Effector memory CD4-positive, alpha-beta T cell (primary cell): ENCODE measurements at regions not wholly inside any gene's neighbourhood (a gene's known extent, or its start where the extent isn't known, plus 50 kb on each side); places are given as distances from the start of the nearest gene placed in this dataset.

Source experiments
- DNase-seq, 3 donors: peaks; one replicate each; pipeline ENCODE4 v3.0.0-alpha.2; 2020
- H3K27ac ChIP-seq: 2 replicates; pipeline ENCODE4 v1.7.0; 2013; ENCODE audit warnings: mild to moderate bottlenecking, low read length, moderate library complexity; ENCODE audit not compliant: insufficient read depth, poor library complexity, severe bottlenecking
- H3K27me3 ChIP-seq: replicated peaks from 2 replicates; pipeline ENCODE4 v1.7.0; 2013; ENCODE audit warnings: mild to moderate bottlenecking, low read length; ENCODE audit not compliant: insufficient read depth, control insufficient read depth, poor library complexity, severe bottlenecking
- H3K36me3 ChIP-seq: 2 replicates; pipeline ENCODE4 v1.7.0; 2013; ENCODE audit warnings: mild to moderate bottlenecking, low read length, moderate library complexity; ENCODE audit not compliant: control insufficient read depth, insufficient read depth
- H3K4me1 ChIP-seq: 2 replicates; pipeline ENCODE4 v1.7.0; 2013; ENCODE audit warnings: low read length, mild to moderate bottlenecking; ENCODE audit not compliant: control insufficient read depth, insufficient read depth, poor library complexity, severe bottlenecking
- H3K4me3 ChIP-seq: 2 replicates; pipeline ENCODE4 v1.7.0; 2013; ENCODE audit warnings: low read length, low read depth, mild to moderate bottlenecking; ENCODE audit not compliant: insufficient read depth, poor library complexity, severe bottlenecking
- H3K9me3 ChIP-seq: 2 replicates; pipeline ENCODE4 v1.7.0; 2013; ENCODE audit warnings: mild to moderate bottlenecking, low read length, moderate library complexity; ENCODE audit not compliant: control insufficient read depth

DNA sequence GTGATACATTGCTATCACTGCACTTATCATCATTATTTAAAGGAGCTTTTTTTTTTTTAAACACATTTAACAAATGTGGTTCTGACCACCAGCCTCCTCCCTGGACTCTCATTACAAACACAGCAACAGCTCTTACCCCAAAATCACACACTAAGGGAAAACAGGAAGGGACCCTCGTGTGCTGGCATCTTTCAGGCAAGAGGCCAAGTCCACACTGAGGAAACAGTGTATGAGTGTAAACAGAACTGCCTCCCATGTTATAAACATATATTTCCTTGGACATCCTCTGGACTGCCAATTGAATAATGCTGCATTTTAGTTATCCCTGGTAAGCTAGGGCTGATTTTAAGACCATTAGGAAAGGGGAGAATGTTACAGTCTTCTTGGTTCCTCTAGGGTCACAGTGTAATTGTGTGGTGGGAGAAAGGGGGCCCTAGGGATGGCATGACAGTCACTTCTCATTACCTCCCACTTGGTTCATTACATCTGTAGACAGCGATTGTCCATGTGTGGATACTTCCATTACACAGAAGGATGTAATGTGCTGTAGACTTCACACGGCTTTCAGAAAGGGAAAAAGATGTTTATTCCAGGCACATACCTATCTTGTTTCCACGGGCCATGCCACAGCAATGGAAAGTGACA lies 244.6 kb upstream of the TET2 start:
- Histone ChIP-seq H3K36me3 (no peaks in the 10 kb centered on the region), H3K4me1 (no peaks in the 10 kb centered on the region), H3K9me3 (no peaks in the 10 kb centered on the region), H3K27me3 (no peaks in the 10 kb centered on the region), H3K4me3 (no peak overlapping the region), H3K27ac (no peak overlapping the region)
- DNase-seq = no peak

DNA sequence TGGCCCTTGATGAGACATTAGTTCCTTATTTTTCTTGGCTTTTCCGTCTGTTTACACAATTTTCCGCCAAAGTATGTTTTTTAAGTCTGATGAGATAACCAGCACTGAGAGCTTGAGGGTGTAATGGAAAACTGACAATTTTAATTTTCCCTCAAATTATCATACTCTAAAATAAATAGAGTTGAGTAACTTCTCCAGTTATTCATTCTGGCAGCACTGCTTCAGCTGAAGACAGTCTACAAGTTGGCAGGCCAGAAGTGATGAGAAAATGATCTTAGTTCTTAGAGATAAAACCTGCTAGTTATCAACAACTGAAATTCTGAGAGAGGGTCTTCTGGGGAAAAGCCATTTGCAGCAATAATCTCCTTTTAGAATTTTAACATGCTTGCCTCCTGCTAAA lies 241.6 kb upstream of the TET2 start:
- Histone ChIP-seq H3K4me1 (no peaks in the 10 kb centered on the region), H3K27me3 (no peaks in the 10 kb centered on the region), H3K9me3 (no peaks in the 10 kb centered on the region), H3K36me3 (no peaks in the 10 kb centered on the region), H3K27ac (no peak overlapping the region), H3K4me3 (no peak overlapping the region)
- no peak for DNase-seq

DNA sequence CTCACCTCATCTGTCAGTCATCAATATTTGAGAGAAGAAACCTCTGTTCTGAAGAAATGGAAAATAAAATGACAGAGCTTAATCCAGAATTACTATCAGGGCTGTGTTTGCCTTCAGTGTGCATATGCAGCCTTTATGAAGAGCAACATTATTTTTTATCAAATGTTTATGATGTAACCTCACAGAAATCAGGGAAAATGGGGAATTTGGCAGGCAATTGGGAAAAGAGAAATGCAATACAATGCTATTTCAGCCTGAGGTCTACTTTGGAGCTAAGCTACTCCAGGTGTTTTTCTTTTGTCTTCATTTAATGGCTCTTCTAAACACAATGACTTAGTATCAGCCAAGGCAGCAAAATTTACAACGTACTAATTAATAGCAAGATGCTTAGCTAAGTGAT lies 241.1 kb upstream of the TET2 start:
- Histone ChIP-seq H3K9me3 (no peaks in the 10 kb centered on the region), H3K27ac (no peak overlapping the region), H3K4me1 (no peaks in the 10 kb centered on the region), H3K27me3 (no peaks in the 10 kb centered on the region), H3K36me3 (no peaks in the 10 kb centered on the region), H3K4me3 (no peak overlapping the region)
- DNase-seq = no peak

DNA sequence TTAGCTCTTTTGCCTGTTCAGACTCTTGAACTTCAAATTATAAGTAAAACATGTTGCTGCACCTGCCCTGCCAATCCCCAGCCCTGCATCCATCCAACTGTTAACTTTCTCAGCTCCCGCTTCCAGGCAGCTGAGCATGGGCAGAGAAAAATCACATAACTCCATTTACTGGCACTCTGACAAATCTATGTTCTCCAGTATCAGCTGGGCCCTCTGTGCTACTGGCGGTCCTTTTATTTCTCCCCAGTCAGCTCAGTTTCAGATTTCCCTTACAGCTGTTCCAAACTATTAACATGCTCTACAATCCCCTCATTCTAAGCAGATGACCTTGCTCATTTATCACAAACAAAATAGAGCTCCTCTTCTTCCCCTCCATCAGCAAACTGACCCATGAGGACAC lies 240.4 kb upstream of the TET2 start:
- no peaks in the 10 kb centered on the region for H3K9me3 ChIP-seq
- no peaks in the 10 kb centered on the region for H3K4me1 ChIP-seq
- H3K27me3 ChIP-seq = no peaks in the 10 kb centered on the region
- H3K4me3 ChIP-seq = no peak overlapping the region
- no peaks in the 10 kb centered on the region for H3K36me3 ChIP-seq
- H3K27ac ChIP-seq = no peak overlapping the region
- no peak for DNase-seq

DNA sequence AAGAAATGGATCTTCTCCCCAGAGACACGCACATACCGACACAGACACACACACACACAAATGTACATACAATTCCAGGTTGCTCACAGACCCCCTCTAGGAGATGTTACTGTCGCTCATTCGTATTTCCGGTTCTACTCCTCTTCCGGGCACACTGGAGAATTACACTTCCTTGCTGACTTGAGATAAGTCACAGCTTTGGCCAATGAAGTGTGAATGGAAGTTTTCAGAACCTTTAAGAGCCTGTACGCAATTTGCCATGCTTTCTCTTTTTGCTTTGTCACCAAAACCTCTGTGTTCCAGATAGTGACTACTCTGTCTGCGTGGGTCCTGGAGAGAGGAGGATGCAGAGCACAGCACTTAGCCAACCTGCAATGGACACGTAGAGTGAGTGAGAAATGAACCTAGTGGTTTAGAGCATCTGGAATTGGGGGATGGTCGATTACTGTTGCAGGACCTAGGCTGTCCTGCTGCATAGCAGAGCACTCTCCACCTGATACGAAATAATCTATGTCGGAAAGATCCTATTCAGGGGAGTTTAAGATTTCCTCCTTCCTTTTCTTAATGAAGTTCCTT lies 239.5 kb upstream of the TET2 start:
- H3K27ac ChIP-seq = no peak overlapping the region
- no peaks in the 10 kb centered on the region for H3K27me3 ChIP-seq
- no peaks in the 10 kb centered on the region for H3K36me3 ChIP-seq
- H3K4me3 ChIP-seq = no peak overlapping the region
- DNase-seq = no peak
- no peaks in the 10 kb centered on the region for H3K4me1 ChIP-seq
- no peaks in the 10 kb centered on the region for H3K9me3 ChIP-seq

DNA sequence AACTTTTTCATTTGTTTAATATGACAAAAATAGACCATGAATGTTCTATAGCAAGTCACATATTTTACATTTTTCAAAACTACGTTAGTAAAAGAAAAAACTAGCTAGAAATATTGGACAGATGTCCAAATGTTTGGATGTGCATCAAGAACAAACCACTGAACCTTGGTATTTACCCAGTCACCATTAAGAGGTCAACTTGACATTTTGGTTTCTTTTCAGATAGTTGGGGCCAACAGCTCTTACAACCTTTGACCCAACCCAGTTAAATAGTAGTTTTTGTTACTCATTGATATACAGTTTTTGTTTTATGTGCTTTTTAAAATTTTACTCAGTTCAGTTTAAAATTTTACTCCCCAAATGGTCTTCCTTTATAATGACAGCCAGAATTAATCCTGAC lies 238.7 kb upstream of the TET2 start:
- no peaks in the 10 kb centered on the region for H3K36me3 ChIP-seq

DNA sequence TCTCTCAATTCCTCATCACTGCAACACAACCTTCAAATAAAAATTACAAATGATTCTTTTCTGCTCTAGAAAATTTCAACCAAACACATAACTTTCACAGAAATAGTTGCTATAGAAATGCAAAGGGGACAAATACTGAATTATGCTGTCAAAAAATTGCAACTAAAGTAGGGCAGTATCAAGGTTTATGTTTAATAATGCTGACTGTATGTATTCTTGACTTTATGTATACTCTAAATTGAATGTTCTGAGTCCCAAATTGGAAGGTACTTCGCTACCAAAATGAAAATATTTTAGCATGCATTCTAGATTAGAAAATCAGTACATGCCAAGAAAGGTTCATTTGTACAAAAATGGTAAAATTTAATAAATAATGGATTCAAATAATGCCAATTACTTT lies 237.3 kb upstream of the TET2 start:
- Histone ChIP-seq H3K27ac (no peak overlapping the region), H3K9me3 (no peaks in the 10 kb centered on the region), H3K27me3 (no peaks in the 10 kb centered on the region)

More for the DNA sequence above, 238.7 kb upstream of the TET2 start:
- Histone ChIP-seq H3K27me3 (no peaks in the 10 kb centered on the region), H3K27ac (no peak overlapping the region), H3K4me1 (no peaks in the 10 kb centered on the region), H3K4me3 (no peak overlapping the region), H3K9me3 (no peaks in the 10 kb centered on the region)
- no peak for DNase-seq

DNA sequence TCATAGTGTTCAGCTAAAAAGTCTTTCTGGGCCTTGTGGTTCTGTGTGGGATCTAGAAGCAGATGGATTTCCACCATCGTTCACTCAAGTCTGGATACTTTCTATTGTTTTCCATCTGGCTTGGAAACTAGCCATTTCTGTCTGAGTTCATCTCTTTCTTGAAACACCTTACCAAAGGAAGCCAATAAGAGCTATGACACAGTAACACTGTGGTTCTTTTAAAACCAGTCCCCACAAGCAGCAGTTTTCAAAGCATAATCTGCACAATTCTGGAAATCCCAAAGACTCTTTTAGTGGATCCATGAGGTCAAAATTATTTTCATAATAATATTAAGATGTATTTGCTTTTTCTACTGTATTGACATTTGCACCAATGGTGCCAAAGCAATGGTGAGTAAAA lies 234.2 kb upstream of the TET2 start:
- no peaks in the 10 kb centered on the region for H3K36me3 ChIP-seq
- H3K27ac ChIP-seq = no peak overlapping the region
- no peak for DNase-seq
- no peaks in the 10 kb centered on the region for H3K9me3 ChIP-seq
- no peaks in the 10 kb centered on the region for H3K27me3 ChIP-seq
- no peak overlapping the region for H3K4me3 ChIP-seq
- no peaks in the 10 kb centered on the region for H3K4me1 ChIP-seq

More for the DNA sequence above, 237.3 kb upstream of the TET2 start:
- no peak for DNase-seq
- Histone ChIP-seq H3K4me1 (no peaks in the 10 kb centered on the region), H3K4me3 (no peak overlapping the region), H3K36me3 (no peaks in the 10 kb centered on the region)

DNA sequence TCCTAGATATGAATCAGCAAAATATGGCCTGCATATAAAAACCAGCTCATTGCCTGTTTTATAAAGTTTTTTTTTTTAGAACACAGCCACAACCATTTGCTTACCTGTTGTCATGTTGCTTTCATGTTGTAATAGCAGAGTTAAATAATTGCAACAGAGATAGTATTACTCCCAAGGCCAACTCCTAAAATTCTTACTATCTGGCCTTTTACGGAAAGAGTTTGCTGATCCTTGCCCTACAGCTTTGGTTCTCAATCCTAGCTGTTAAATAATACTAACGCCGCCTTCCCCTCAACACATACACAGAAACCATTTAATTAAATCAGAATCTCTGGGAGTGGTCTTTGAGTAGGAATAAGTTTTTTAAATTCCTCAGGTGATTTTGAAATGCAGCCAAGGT lies 231.3 kb upstream of the TET2 start:
- no peak for DNase-seq
- H3K27me3 ChIP-seq = no peaks in the 10 kb centered on the region
- no peaks in the 10 kb centered on the region for H3K36me3 ChIP-seq
- H3K4me3 ChIP-seq = no peak overlapping the region
- H3K4me1 ChIP-seq = no peaks in the 10 kb centered on the region
- H3K9me3 ChIP-seq = no peaks in the 10 kb centered on the region
- no peak overlapping the region for H3K27ac ChIP-seq

DNA sequence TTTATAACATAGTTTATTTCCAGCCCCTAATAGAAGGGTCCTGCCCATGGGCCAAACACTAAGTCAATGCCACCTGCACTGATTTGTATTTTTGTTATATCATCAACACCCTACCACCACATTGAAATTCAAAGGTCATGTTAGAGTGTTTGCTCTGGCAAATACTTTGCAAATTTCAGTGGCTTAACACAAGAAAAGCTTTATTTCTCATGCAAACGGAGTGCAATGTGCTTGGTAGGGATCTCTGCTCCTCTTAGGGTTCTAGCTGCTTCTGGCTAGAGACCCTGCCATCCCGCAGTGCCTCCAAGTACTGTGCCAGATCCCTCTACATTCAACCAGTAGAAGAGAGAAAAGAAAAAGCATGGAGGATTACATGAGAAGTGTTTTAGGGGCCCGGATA lies 230.8 kb upstream of the TET2 start:
- no peak overlapping the region for H3K4me3 ChIP-seq
- H3K27me3 ChIP-seq = no peaks in the 10 kb centered on the region
- H3K9me3 ChIP-seq = no peaks in the 10 kb centered on the region
- no peak overlapping the region for H3K27ac ChIP-seq
- H3K4me1 ChIP-seq = no peaks in the 10 kb centered on the region
- DNase-seq = no peak
- H3K36me3 ChIP-seq = no peaks in the 10 kb centered on the region
